Stimulated activated CD4-positive, alpha-beta T cell treated with anti-CD3 and anti-CD28 coated beads, Interleukin-12 subunit alpha, Interleukin-12 subunit beta, amount 100 ng/mL, for 48 hours (primary cell): ENCODE measurements at regions not wholly inside any gene's neighbourhood (a gene's known extent, or its start where the extent isn't known, plus 50 kb on each side); places are given as distances from the start of the nearest gene placed in this dataset.
A peak's percentile ranks its signal among the peaks of the same experiment; 100 is the strongest.
"Not testable (repeated sequence)": the region's sequence is repeated elsewhere in the genome, so short reads cannot be mapped to it uniquely, and the experiment has no call there.

Experiments
- DNase-seq, 3 donors: peaks; one replicate each; pipeline ENCODE4 v3.0.0-alpha.2; 2020; ENCODE audit warnings: low read depth in 2 of 3, low spot score in 1 of 3

DNA sequence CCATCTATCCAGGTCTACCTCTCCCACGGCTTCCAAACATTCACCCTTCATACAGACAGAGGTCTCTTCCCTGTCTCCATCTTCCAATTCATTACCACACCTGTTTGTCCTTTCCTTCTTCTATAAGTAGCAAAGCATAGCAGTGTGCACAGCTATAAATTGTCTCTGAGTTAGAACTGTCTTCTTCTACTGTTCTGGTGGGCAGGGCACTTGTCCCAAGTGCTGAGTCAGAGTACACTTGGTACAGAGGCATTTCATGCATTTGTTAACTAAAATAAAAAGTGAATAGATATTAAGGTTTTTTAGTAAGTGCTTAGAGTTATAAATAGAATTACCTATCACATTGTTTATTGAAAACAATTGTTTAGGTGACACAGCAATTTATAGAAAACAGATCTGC is 150.1 kb upstream of the CCDC54 start:
- no peak for DNase-seq

DNA sequence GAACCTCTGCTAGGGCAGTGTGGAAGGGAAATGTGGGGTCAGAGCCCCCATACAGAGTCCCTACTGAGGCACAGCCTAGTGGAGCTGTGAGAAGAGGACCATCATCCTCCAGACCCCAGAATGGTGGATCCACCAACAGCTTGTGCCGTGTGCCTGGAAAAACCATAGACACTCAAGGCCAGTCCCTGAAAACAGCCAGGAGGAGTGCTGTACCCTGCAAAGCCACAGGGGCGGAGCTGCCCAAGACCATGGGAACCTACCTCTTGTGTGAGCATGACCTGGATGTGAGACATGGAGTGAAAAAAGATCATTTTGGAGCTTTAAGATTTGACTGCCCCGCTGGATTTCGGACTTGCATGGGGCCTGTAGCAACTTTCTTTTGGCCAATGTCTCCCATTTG is 143.4 kb upstream of the CCDC54 start:
- not testable (repeated sequence) for DNase-seq

DNA sequence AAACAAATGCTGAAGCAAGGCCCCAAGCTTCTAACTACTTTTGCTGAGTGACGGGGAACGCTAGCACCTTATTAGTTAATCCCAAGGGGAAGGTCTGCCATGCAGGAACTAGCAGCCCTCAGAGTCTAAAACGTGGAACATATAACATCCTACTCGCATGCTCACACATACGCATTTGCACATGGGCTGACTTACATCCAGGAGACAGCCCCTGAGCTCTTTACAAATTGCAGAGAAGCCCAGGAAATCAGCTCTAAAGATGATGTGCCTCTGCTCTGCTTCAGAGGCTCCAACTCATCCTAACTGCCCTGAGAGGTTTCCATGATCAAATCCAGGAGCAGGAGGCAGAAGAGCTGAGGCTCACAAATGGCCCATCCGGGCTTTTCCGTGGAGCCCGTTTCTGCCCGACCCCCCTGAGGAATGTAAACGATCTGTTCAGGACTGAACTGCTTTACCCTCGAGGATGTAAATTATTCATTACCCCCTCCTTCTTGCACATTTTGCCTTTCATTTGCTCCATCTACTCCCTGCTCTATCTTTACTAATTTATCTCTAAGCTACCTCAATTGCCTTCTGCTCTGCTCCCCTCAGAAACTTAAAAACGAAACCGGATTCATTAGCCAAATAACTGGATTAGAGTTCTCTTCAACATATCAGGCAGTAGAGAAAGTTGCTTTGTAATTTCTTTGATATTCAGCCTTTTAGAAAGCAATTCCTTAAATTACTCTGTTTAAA is 141.9 kb upstream of the CCDC54 start:
- no peak for DNase-seq

DNA sequence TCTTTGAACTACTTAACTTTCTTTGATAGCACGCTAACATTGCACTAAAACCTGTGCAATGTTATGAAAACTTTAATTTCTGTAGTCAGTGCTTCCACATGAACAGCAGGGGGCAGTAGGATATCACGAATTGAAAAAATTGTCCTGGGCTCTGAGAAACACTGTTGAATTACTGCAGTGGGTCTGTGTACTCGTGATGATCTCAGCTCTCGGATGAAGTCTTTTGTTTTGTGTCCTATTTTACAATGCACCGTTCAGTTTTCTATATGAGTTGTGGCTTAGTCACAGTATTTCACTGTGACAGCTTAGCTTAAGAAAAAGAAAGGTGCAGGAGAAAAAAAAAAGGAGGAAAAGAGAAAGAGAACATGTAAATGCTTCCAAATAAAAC is 141.3 kb upstream of the CCDC54 start:
- peak in 1 of 3 donors; percentile 61 for DNase-seq

DNA sequence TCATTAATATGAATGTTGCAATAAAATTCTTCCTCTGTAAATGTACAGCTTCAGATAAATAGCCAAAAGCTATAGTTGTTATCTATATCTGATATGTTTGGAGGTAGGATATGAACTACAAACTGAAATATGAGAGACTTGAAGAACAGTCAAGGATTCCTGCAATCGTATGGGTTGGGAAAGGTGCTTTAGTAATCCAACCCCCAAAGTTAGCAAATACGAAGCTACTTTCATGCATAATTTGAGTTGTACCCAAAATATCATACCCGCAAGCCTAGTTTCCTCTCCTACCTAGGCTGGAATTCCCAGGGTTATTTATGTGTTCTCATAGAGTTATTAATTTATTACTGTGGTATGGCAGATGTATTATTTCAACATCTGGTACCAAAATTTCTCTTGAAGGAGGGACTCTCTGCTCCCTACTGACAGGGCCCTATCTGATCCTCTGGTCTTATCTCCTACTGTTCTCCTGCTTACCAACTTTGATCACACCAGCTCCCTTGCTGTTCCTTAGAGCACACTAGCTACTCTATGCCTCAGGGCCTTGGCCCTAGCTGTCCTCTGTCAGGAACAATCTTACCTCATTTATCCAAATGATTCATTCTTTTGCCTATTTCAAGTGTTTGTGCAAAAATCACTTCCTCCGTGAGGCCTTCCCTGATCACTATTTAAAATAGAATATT is 140.4 kb upstream of the CCDC54 start:
- no peak for DNase-seq

DNA sequence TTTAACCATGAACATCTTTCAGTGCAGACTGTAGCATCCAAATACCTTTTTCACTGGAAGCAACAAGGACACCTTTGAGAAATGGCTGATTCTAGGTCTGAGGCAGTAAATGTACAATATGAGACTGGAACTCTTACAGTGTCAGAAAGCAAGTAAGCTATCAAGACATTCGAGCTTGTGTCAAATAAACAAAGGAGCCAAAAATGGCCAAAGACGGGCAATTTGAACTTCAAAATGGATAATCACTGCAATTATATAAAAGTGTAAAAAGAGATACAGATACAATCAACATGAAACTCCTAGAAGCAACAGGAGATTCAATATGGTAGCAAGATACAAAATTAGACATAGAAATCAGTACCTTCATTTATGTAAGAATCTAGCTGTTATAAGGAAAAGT is 138.5 kb upstream of the CCDC54 start:
- DNase-seq: no peak

DNA sequence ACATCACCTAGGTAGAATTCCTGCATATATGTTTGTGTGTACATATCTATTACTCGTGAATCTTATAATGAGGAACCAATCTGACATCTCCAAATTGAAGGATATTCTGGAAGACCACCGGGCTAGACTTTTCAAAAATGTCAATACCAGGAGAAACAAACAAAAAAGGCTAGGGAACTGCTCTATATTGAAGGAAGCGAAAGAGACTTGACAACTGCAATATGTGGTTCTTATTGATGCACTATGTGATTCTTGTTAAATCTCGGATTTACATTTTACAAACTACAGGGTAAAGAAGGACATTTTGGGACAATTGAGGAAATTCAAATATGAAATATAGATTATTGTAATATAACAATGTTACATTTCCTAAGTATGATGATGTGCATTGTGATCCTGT is 137.5 kb upstream of the CCDC54 start:
- DNase-seq: no peak

DNA sequence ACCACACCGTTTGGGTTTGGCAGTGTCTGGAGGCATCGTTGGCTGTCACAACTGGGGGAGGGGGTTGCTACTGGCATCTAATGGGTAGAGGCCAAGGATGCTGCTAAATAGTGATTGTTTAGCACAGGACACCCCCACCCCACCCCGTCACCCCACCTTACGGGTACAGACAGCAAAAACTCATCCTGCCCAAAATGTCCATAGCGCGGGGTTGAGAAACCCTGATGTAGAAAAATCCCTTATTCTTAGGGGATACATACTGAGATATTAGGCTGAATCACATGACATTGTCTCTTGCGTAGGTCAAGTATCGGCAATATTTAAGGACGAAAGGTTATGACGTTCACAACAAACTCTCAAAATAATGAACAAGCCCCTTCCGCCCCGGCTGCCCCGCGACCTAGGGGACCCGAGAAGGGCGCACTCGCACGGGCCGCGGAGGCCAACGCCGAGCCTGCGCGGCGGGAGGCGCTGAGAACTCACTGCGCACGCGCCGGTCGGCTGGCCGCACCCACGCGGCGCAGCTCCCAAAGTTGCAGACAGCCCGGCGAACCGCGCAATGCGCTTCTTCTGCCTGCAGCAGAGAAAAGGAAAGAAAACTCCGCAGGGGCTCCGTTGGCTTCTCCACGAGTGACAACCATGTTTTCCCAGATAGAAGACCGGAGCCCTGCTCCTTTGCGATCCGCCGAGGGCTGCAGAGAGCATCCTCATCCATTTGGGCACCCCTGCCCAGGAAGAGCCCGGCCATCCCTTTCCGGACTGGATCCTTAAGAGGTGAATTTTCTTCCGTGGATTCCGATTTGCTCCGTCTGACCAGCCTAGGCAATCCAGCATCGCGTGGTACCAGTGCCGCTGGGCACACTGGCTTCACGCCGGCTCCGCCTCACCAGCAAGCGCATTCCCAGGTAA is 136.8 kb upstream of the CCDC54 start:
- peak; percentile 42 to 72 (median 49) for DNase-seq

DNA sequence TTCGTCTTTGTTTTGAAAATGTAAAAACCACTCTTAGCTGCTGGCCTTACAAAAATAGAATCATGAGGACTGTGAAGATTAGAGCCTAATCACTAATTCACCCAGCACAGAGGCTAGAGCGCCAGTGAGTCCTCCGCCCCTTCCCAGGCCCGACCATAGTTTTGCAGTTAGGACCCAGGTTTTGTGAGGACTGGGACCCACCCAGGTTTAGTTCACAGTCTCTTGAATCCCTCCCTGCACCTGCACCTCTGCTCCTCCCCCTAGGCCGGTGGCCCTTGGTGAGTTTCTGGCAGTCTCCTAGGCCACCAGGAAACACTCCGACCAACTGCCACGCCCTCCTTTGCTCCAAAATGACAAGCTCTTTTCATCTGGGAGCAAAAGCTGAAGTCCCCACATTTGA is 136.0 kb upstream of the CCDC54 start:
- no peak for DNase-seq

DNA sequence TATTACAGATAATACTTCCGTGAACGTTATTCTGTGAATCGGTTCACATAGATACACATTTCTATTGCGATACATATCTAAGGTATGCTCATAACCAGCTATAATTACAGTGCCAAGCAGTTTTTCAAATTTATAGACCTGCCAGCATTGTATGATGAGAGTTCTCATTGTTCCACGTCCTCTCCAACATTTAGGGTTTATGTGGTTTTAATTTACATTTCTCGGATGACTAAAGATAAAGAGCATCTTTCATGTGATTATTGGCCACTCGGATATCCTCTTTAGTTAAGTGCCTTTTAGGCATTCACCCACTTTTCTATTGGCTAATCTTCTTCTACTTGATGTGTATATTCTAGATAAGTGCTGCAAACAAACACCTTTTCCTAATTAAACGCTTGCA is 134.7 kb upstream of the CCDC54 start:
- no peak for DNase-seq

DNA sequence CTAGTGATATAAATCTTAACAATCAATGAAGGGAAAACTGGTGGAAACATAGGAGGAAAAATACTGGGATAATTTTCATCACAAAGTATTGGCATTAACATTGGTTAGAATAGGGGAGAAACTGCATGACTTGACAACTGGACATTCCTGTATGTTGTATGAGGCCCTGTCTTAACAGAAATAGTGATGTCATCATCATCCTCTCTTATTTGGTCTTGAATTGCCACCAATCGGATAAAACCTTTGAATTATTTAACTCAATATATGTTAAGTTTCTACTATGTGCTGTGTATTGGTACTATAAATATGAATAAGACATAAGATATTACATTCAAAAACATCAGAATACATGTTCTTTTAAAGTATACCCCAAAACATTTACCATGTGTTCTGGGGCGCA is 130.1 kb upstream of the CCDC54 start:
- no peak for DNase-seq

DNA sequence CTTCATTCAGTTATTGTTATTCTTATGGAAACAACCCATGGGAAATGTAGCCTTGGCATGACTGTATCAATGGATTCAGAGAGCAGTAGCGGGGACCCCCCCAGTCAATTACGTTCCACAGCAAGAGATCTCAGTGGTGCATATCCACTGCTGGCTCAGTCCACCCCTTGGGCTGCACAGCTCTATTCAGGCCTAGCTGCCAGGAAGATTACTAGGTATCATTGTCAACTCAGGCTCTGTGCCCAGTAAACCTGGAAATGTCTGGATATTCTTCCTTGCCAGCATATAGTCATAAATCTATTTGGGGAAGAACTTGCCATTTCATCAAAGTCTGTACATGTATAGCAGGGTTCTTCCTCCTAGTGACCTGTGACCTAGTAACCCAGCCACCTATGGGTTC is 128.1 kb upstream of the CCDC54 start:
- DNase-seq: no peak

DNA sequence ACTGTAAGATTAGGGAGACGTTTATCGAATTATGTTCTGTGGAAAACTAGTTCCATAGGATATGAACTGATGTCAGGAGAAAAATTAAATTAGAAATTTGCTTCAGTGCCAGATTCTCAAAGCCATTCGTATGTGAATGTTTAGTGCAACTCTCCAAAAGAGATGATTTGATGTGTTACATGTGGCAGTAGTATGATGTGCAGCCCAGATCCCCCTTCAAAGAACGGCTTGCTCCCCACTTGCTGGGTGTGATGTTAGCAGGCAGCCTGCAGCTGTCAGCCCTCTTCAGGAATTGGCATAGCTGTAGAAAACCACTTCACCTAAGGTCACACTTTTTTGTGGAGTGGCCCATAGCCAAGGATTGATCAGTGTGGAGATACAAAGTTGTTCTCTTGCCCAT is 127.0 kb upstream of the CCDC54 start:
- no peak for DNase-seq

DNA sequence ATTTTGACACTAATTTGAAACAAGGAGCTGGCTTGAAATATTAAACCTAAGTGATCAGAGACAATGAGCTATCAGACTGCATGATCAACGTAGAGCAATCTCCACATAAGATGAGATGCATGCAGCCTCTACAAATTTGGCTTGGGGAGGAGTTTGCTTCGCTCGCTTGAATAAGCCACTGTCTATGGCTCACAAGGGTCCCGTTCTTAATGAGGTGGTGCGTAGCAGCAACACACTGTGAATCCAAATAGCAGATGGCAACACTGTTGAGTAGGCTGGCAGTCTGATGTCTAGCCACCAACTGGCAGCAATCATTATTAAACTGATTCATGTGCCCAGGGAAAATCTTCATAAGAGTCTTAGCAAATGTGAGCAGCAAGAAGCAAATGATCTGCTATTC is 125.4 kb upstream of the CCDC54 start:
- no peak for DNase-seq

DNA sequence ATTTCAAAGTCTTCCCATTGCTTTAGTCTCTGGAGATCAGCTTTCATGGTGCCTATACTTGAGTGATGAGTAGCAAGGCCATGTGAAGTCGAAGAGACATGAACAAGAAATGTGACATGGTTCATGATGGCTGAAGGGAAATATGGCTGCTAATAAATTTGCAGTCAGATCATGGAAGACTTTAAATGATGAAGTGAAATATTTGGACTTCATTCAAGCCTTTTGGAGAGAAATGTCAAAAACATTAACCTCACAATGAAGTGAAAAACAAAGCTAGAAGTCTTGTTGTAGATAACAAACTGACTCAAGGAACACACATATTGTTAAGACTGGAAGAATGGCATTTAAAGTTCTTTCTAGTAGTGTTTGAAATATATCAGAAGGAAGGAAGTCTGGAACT is 120.3 kb upstream of the CCDC54 start:
- no peak for DNase-seq

DNA sequence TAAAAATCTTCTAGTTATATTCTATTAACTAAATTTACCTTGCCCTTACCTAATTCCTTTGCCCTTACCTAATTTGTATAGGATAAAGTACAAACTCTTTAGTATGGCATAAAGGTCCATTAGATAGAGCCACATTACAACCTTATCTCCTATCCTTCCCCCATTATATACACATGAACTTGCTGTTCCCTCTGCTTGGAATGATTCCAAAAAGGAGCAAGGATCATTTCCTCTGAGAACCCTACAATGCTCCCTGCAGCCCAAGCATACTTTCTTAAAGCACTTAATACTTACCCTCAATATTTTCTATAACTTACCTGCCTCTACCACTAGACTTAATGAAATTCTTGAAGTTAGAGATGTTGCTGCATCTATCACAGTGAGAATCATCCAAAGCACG is 118.9 kb upstream of the CCDC54 start:
- no peak for DNase-seq

DNA sequence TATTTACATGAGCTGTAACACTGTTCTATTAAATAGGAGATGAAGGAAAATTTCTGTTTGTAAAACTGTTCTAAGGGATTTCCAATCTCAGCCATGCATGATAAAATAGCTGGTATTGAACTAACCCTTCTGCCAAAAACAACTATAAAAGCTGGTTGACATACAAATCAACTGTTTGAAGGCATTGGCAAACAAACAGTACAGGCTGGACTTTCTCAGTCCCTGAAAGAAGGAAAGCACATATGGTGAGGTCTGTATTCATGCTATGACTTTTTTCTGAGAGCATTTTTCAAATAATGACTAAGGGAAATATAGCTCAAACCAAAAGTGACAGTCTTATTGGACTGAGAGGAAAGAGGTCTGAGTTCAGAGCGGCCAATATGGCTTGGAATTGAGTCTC is 117.0 kb upstream of the CCDC54 start:
- DNase-seq: no peak

DNA sequence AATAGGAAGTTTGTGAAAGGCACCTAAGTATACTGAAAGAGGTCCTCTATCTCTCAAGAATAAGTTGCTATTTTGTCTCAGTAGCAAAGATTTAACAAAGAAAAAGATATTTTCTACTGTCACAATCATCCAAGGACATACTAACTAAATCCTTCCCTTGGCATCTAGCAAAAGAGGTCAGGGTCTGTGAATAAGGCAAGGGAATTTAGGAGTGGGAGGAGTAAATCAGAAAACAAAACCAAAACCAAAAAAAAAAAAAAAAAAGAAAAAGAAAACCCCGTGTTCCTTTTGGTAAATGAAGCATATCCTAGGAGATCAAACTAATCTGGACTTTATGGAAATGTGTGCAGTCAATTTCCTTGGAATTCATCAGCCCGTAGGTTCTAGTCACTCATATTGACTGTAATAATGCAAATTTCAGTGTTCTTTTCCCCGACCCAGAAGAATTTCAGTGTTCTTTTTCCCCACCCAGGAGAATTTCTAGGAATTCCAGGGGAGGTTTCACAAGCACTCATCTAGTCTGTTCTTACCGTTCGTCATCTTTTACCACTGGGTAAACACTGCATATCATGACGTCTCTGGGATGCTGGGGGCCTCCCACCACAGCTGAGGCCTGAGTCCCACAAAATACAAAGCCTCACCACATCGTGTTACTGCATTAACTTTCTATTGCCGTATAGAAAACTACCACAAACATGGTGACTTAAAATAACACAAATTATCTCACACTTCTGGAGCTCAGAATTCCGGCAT is 113.8 kb upstream of the CCDC54 start:
- no peak for DNase-seq

DNA sequence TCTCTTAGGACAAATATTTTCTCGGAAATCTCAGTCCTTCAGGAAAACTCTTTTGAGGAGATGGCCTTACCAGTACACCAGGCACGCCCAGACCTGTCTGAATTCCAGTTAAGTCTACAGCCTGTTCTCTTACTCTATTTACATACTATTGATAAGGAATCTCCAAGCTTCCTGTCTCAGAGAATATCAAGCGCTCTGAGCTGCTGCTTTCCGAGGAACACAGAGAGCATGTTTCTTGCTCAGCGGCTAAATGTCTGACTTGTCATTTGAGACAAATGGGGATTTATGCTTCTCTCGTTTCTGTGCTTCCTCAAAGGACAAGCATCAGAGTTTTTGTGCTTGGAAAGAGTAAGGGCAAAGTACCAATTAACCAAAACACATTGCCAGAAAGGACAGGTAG is 112.4 kb upstream of the CCDC54 start:
- no peak for DNase-seq

DNA sequence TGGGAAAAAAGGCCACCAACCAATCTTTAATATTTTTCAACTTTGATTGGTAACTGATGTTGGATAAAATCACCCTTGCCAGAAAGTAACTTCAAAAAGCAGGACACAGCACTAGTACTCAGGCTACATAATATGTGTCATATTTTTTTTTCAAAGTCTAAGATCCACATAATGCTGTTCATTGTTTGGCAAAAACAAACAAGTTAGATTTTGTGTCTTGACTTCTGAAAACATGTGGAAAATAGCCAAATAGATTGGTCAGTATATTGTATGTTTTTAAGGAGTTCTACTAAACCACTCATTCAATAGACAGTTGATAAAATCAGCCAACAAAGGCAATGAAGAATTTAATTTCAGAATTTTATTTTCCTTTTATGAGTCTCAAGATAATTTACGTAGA is 111.7 kb upstream of the CCDC54 start:
- DNase-seq: no peak

DNA sequence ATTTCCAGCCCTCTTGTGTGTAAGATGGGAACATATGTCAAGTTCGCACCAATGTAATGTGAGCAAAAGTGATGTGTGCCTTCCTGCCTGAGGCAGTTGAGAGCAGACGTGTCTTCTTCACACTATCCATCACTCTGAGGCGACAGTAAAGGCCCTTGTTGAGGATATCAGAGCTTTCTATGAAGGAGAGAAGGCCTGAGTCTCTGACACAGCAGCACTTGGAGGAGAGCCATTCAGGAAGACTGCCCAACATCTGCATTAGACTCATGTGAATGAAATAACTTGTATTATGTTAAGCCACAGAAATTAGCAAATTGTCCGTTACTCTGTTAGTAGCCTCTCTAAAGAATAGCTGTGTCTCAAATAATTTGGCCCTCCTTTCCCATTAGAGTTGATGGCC is 108.8 kb upstream of the CCDC54 start:
- DNase-seq: no peak
